IPS-15b (cell line): ENCODE measurements at regions not wholly inside any gene's neighbourhood (a gene's known extent, or its start where the extent isn't known, plus 50 kb on each side); places are given as distances from the start of the nearest gene placed in this dataset.

Source experiments
- H3K27me3 ChIP-seq: one replicate; pipeline ENCODE4 v1.6.1; 2013; ENCODE audit warnings: low read length; ENCODE audit not compliant: control insufficient read depth, insufficient read depth
- H3K36me3 ChIP-seq: one replicate; pipeline ENCODE4 v1.6.1; 2013; ENCODE audit warnings: low read length; ENCODE audit not compliant: control insufficient read depth, insufficient read depth
- H3K4me1 ChIP-seq: one replicate; pipeline ENCODE4 v1.6.1; 2013; ENCODE audit warnings: mild to moderate bottlenecking, low read length; ENCODE audit not compliant: control insufficient read depth, insufficient read depth
- H3K4me3 ChIP-seq: one replicate; pipeline ENCODE4 v1.5.1; 2013; ENCODE audit warnings: low read depth, low read length
- H3K9ac ChIP-seq: one replicate; pipeline ENCODE4 v1.6.1; 2013; ENCODE audit warnings: low read depth, mild to moderate bottlenecking, low read length
- H3K9me3 ChIP-seq: one replicate; pipeline ENCODE4 v1.6.1; 2013; ENCODE audit warnings: mild to moderate bottlenecking, low read length; ENCODE audit not compliant: control insufficient read depth, insufficient read depth

DNA sequence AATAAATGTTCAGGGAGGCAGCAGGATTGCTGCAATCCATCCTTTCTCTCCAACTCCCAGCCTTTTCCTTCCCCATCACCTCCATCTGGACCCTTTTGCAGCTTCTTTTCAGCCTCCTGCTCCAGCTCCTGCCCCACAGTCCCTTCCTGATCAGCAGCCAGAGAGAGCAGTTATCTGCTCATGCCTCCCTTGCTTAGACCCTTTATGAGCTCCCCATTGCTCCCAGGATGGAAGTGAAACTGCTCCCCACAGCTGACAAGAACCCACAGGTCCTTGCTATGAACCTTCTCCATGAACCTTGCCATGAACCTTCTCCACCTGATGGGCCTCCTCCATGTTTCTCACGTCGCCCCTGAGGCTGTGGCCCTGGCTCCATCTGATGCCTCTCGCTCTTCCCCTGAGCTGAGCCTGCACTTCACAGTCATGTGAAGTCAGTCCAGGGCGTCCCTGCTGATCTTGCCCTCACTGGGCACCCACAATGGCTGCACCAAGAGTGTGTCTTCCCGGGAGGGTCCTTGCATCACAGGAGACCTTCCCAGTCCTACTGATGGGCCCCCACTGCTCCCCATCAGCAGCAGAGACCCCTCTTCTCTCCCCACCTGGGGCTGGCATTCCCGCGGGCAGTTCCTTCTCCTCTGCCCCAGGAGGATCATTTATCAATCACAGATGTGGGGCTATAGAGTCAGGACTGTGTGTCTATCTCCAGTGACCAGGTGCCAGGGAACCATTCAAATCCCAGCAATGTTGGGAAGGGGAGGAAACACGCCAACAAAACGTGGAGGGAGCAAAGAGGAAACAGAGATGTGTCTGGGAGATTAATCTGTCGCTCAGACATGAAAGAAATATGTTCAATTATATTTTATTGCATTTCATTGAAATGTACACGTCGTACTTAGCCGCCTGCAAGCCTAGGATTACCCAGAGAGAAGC lies 73.1 kb downstream of the MATN1 start:
- no peaks in the 10 kb centered on the region for H3K27me3 ChIP-seq
- no peak overlapping the region for H3K4me3 ChIP-seq
- no peaks in the 10 kb centered on the region for H3K9me3 ChIP-seq
- no peaks in the 10 kb centered on the region for H3K36me3 ChIP-seq
- H3K4me1 ChIP-seq = peaks cover 3% of the 10 kb centered on the region
- H3K9ac ChIP-seq = no peak overlapping the region

GRCh38 chr1:30649321-30649991 lies 73.9 kb downstream of the MATN1 start:
- H3K4me1 ChIP-seq = peaks cover 3% of the 10 kb centered on the region
- H3K27me3 ChIP-seq = no peaks in the 10 kb centered on the region
- H3K4me3 ChIP-seq = no peak overlapping the region
- no peak overlapping the region for H3K9ac ChIP-seq
- no peaks in the 10 kb centered on the region for H3K36me3 ChIP-seq
- no peaks in the 10 kb centered on the region for H3K9me3 ChIP-seq

- Histone ChIP-seq H3K4me3 (no peak overlapping the region), H3K9ac (no peak overlapping the region), H3K27me3 (no peaks in the 10 kb centered on the region), H3K4me1 (peaks cover 3% of the 10 kb centered on the region), H3K9me3 (no peaks in the 10 kb centered on the region), H3K36me3 (no peaks in the 10 kb centered on the region)
These were observed 74.9 kb downstream of the MATN1 start for GRCh38 chr1:30648408-30649000.

GRCh38 chr1:30645807-30646206 lies 77.6 kb downstream of the MATN1 start:
- H3K4me3 ChIP-seq = no peak overlapping the region
- H3K9ac ChIP-seq = no peak overlapping the region
- no peaks in the 10 kb centered on the region for H3K9me3 ChIP-seq
- H3K4me1 ChIP-seq = no peaks in the 10 kb centered on the region
- no peaks in the 10 kb centered on the region for H3K36me3 ChIP-seq
- no peaks in the 10 kb centered on the region for H3K27me3 ChIP-seq

DNA sequence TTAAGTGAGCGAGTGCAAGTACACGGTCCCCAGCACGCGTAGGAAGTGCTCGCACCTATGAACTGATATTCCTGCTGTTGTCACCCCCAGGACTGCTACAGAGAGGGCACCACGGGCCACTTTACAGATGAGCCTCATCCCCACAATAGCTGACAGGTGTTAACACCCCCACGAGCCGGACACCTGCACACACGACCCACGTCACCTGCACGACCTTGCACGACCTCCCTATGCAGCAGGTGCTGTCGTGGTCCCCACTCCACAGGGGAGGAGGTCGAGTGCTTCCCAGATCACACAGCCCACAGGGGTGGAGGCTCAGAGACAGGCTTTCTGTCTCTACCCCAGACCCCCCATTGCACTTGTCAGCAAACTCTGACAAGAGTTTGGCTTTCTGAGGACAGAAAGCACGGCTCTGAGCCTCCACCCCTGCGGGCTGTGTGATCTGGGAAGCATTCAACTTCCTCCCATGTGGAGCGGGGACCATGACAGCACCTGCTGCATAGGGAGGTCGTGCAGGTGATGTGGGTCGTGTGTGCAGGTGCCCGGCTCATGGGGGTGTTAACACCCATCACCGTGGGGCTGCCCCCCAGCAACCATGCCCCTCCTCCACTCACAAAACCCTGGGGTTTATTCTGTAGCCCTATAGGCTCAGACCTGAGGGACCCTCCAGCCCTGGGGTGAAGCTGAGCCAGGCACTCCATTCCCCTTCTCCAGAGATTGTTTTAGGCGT lies 80.8 kb downstream of the MATN1 start:
- Histone ChIP-seq H3K9ac (no peak overlapping the region), H3K4me1 (no peaks in the 10 kb centered on the region), H3K9me3 (no peaks in the 10 kb centered on the region), H3K4me3 (no peak overlapping the region), H3K27me3 (no peaks in the 10 kb centered on the region), H3K36me3 (no peaks in the 10 kb centered on the region)

DNA sequence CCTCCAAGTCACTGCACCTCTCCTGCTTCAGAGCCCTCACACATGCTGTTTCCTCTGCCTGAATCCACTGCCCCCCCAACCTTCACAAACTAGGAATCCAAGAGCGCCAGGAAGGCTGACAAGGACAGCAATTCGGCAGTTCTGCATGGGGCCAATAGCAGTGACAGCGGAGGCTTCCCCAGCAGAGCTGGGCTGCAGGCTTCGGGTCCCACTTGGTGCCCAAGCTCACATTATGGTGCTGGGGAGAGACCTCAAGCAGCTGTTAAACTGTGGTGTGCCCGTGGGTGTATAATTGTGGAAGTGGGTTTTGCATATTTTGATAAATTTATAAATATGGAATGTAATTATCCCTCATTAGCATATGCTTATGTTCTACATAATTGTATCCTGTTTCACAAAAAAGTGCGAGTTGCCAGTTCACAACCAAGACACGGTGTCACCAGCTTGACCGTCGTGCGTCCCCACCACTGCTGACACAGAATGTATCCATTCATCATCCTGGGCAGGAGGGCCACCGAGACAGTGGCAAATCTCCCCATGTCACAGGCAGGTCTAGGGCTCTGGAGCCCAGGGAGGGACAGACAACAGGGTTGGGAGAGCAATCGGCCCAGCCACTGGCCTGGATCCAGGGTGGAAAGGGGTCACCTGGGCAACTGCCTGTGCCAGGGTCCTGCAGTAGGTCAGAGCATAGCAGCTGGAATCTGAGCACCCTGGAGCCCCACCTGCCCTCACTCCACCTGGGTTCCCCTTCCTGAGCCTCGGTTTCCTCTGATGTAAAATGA lies 81.6 kb downstream of the MATN1 start:
- H3K9ac ChIP-seq = no peak overlapping the region
- H3K4me1 ChIP-seq = no peaks in the 10 kb centered on the region
- H3K36me3 ChIP-seq = no peaks in the 10 kb centered on the region
- no peaks in the 10 kb centered on the region for H3K9me3 ChIP-seq
- no peaks in the 10 kb centered on the region for H3K27me3 ChIP-seq
- no peak overlapping the region for H3K4me3 ChIP-seq

GRCh38 chr1:30639881-30640452 lies 83.4 kb downstream of the MATN1 start:
- Histone ChIP-seq H3K27me3 (no peaks in the 10 kb centered on the region), H3K36me3 (no peaks in the 10 kb centered on the region), H3K4me1 (no peaks in the 10 kb centered on the region), H3K9me3 (no peaks in the 10 kb centered on the region), H3K9ac (no peak overlapping the region), H3K4me3 (no peak overlapping the region)

- H3K27me3 ChIP-seq = no peaks in the 10 kb centered on the region
- no peaks in the 10 kb centered on the region for H3K9me3 ChIP-seq
- H3K36me3 ChIP-seq = no peaks in the 10 kb centered on the region
- H3K4me1 ChIP-seq = no peaks in the 10 kb centered on the region
- no peak overlapping the region for H3K4me3 ChIP-seq
- H3K9ac ChIP-seq = no peak overlapping the region
These were observed 84.6 kb downstream of the MATN1 start for GRCh38 chr1:30638811-30639210.

DNA sequence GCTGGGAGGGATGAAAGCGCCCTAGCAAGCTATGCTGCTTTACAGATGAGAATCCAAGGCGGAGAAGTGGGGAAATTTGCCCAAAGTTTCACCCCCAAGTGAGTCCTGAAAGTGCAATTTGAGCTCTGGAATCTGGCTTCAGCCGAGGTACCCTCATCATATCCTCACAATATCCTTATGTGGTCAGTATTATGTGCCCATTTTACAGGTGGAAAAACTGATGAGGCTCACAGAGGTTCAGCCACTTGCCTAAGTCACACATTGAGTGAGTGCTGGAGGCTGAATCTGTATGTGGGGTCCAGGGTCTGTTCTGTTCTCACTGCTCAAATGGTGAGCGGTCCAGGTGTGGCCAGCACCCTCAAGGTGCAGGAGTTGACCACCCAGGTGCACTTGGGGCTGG lies 85.3 kb downstream of the MATN1 start:
- no peak overlapping the region for H3K4me3 ChIP-seq
- no peaks in the 10 kb centered on the region for H3K4me1 ChIP-seq
- no peaks in the 10 kb centered on the region for H3K27me3 ChIP-seq
- no peaks in the 10 kb centered on the region for H3K9me3 ChIP-seq
- no peak overlapping the region for H3K9ac ChIP-seq
- H3K36me3 ChIP-seq = no peaks in the 10 kb centered on the region

DNA sequence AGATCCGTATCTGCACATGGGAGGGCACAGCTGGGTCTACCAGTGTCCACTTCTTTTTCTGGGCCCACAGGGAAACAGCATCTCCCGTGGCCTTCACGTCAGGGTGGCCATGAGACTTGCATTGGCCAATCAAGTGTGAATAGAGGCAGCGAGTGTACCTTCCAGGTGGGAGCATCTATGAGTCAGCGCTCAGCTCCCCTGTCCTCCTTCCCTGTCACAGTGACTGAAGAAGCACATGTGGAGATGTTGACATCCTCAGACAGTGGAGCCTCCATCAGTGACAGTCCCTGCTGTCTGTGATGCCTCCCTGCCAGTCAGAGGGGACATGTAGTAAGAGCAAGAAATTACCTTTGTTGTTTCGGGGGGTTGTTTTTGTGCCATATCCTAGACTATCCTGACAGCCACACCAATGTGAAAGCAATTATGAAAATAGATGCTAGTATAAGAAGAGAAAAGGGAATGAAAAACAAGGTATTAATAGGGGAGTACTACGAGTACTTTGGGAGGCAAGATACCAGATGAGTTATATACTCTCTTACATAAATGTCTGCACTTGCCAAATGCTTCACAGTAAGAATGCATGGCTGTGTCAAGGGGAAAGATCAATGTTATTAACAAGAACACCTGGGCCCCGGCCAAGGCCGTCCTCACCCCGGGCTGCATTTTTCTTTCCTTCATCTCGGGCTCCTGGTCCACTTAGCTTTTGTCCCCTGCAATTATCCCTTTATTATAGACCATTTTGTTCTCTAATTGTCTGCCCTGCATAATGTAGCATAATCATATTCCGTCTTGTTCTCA lies 86.0 kb downstream of the MATN1 start:
- Histone ChIP-seq H3K4me1 (no peaks in the 10 kb centered on the region), H3K4me3 (no peak overlapping the region), H3K27me3 (no peaks in the 10 kb centered on the region), H3K9me3 (no peaks in the 10 kb centered on the region), H3K9ac (no peak overlapping the region), H3K36me3 (no peaks in the 10 kb centered on the region)
